ENCODE measurements at regions not wholly inside any gene's neighbourhood (a gene's known extent, or its start where the extent isn't known, plus 50 kb on each side); places are given as distances from the start of the nearest gene placed in this dataset.

DNA sequence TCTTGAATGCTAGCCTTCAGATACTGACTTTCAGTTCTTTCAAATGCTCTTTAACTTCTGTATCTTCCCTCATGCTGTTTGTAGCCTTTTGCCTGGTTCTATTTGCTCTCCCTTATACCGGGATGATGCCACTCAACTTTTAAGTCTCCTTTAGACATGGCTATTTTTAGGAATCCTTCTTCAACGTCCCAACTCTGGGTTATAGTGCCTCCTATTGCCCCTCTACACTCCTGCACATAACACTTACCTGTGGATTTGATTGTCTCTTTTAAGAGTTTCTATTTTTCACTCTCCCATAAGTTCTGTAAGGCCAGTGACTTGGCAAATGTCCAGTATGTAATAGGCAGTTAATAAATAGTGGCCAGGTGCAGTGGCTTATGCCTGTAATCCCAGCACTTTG lies 343.0 kb downstream of the KLF5 start:
- TF ChIP-seq, protein P1, sequence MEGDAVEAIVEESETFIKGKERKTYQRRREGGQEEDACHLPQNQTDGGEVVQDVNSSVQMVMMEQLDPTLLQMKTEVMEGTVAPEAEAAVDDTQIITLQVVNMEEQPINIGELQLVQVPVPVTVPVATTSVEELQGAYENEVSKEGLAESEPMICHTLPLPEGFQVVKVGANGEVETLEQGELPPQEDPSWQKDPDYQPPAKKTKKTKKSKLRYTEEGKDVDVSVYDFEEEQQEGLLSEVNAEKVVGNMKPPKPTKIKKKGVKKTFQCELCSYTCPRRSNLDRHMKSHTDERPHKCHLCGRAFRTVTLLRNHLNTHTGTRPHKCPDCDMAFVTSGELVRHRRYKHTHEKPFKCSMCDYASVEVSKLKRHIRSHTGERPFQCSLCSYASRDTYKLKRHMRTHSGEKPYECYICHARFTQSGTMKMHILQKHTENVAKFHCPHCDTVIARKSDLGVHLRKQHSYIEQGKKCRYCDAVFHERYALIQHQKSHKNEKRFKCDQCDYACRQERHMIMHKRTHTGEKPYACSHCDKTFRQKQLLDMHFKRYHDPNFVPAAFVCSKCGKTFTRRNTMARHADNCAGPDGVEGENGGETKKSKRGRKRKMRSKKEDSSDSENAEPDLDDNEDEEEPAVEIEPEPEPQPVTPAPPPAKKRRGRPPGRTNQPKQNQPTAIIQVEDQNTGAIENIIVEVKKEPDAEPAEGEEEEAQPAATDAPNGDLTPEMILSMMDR (IDR thresholded peaks at IDR 0.05; ENCODE audit: poor library complexity) = peak; percentile 9
- TF ChIP-seq EZH2phosphoT487 (IDR thresholded peaks at IDR 0.05; ENCODE audit: low read depth, severe bottlenecking, unreplicated experiment) (no peak), EZH2 (IDR thresholded peaks at IDR 0.05; ENCODE audit: borderline replicate concordance) (no peak)

Data from hepatocyte (in vitro differentiated cells).